ENCODE measurements at regions not wholly inside any gene's neighbourhood (a gene's known extent, or its start where the extent isn't known, plus 50 kb on each side); places are given as distances from the start of the nearest gene placed in this dataset.

GRCh38 chr21:28639737-28640136 is 352.9 kb downstream of the LTN1 start:
- TF ChIP-seq, protein P1, sequence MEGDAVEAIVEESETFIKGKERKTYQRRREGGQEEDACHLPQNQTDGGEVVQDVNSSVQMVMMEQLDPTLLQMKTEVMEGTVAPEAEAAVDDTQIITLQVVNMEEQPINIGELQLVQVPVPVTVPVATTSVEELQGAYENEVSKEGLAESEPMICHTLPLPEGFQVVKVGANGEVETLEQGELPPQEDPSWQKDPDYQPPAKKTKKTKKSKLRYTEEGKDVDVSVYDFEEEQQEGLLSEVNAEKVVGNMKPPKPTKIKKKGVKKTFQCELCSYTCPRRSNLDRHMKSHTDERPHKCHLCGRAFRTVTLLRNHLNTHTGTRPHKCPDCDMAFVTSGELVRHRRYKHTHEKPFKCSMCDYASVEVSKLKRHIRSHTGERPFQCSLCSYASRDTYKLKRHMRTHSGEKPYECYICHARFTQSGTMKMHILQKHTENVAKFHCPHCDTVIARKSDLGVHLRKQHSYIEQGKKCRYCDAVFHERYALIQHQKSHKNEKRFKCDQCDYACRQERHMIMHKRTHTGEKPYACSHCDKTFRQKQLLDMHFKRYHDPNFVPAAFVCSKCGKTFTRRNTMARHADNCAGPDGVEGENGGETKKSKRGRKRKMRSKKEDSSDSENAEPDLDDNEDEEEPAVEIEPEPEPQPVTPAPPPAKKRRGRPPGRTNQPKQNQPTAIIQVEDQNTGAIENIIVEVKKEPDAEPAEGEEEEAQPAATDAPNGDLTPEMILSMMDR (IDR thresholded peaks at IDR 0.05) = no peak
- TF ChIP-seq POLR2AphosphoS5 (IDR thresholded peaks at IDR 0.05; ENCODE audit: insufficient read depth in 1 of 2, low read depth in 1 of 2) = no peak

Data from vagina (tissue), 2 donors.